ENCODE measurements at regions not wholly inside any gene's neighbourhood (a gene's known extent, or its start where the extent isn't known, plus 50 kb on each side); places are given as distances from the start of the nearest gene placed in this dataset.

DNA sequence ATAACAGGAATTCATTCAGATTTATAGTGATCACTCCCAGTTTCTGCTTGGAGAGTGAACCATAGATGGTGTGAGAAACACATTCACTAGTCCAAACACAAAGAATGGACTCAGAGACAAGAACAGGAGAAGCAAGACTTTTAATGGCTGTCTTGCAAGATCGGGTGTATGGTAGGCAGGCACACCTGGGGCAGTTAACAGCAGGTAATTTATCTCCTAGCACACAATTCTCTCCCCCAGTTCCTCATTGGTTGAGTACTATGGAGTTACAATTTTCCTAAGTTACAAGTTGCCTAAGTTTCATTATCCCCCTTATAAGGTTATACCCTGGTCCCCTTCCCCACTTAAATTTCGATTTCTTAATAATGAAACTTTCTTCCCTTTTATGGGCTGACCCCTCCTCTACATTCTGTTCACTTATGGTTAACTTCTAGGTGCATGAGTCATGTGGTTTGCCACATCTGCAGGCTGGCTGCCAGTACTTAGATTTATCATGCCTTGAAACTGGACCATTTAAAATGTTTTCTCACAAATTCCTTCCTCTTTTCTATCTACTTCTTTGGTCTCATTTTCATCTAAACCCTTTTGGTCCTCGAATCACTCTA, 623.3 kb downstream of the HINT1 start (continued):
- TF ChIP-seq, protein P1, sequence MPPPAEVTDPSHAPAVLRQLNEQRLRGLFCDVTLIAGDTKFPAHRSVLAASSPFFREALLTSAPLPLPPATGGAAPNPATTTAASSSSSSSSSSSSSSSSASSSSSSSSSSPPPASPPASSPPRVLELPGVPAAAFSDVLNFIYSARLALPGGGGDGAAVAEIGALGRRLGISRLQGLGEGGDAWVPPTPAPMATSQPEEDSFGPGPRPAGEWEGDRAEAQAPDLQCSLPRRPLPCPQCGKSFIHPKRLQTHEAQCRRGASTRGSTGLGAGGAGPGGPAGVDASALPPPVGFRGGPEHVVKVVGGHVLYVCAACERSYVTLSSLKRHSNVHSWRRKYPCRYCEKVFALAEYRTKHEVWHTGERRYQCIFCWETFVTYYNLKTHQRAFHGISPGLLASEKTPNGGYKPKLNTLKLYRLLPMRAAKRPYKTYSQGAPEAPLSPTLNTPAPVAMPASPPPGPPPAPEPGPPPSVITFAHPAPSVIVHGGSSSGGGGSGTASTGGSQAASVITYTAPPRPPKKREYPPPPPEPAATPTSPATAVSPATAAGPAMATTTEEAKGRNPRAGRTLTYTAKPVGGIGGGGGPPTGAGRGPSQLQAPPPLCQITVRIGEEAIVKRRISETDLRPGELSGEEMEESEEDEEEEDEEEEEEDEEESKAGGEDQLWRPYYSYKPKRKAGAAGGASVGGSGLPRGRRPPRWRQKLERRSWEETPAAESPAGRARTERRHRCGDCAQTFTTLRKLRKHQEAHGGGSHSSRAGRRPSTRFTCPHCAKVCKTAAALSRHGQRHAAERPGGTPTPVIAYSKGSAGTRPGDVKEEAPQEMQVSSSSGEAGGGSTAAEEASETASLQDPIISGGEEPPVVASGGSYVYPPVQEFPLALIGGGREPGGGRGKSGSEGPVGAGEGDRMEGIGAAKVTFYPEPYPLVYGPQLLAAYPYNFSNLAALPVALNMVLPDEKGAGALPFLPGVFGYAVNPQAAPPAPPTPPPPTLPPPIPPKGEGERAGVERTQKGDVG (CRISPR knock-in tag; IDR thresholded peaks at IDR 0.05) = no peak
- TF ChIP-seq ZZZ3 (IDR thresholded peaks at IDR 0.05; ENCODE audit: control insufficient read depth, insufficient read length, low read depth) = no peak
- TF ChIP-seq ASH2L (IDR thresholded peaks at IDR 0.05; ENCODE audit: borderline replicate concordance, low read depth) = no peak
- TF ChIP-seq NFYB (IDR thresholded peaks at IDR 0.05; ENCODE audit: insufficient read depth, low read depth, low read length) = 0 out of 2 replicates have a peak, but pooled peaks have one; percentile 26
- no peak for TF ChIP-seq TARDBP (IDR thresholded peaks at IDR 0.05; ENCODE audit: borderline replicate concordance)
- no peak for TF ChIP-seq RELB (IDR thresholded peaks at IDR 0.05; ENCODE audit: low read depth)
- TF ChIP-seq EED (IDR thresholded peaks at IDR 0.05; ENCODE audit: low read depth) = peak; percentile 36; the same call in 1 of the 2 replicates
- TF ChIP-seq, protein P2, sequence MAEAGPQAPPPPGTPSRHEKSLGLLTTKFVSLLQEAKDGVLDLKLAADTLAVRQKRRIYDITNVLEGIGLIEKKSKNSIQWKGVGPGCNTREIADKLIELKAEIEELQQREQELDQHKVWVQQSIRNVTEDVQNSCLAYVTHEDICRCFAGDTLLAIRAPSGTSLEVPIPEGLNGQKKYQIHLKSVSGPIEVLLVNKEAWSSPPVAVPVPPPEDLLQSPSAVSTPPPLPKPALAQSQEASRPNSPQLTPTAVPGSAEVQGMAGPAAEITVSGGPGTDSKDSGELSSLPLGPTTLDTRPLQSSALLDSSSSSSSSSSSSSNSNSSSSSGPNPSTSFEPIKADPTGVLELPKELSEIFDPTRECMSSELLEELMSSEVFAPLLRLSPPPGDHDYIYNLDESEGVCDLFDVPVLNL (IDR thresholded peaks at IDR 0.05; ENCODE audit: low read depth, low read length) = no peak
- peak; percentile 48 for TF ChIP-seq DPF2 (IDR thresholded peaks at IDR 0.05)
- TF ChIP-seq IKZF2 (IDR thresholded peaks at IDR 0.05) = peak; percentile 43 to 60; a peak in 3 of 4 replicates
- TF ChIP-seq CEBPZ (IDR thresholded peaks at IDR 0.05; ENCODE audit: low read depth, low read length) = no peak
- TF ChIP-seq, protein P3, sequence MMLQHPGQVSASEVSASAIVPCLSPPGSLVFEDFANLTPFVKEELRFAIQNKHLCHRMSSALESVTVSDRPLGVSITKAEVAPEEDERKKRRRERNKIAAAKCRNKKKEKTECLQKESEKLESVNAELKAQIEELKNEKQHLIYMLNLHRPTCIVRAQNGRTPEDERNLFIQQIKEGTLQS (IDR thresholded peaks at IDR 0.05; ENCODE audit: borderline replicate concordance, extremely low read depth, low read depth, low read length) = no peak
- 0 out of 2 replicates have a peak, but pooled peaks have one; percentile 22 for TF ChIP-seq NFIC (IDR thresholded peaks at IDR 0.05; ENCODE audit: low read depth, low read length)
- TF ChIP-seq ZBED1 (IDR thresholded peaks at IDR 0.05; ENCODE audit: borderline replicate concordance) = peak; percentile 23; the same call in 1 of the 2 replicates
- TF ChIP-seq TCF7 (IDR thresholded peaks at IDR 0.05; ENCODE audit: borderline replicate concordance) = no peak; the same call in 1 of the 2 replicates
- TF ChIP-seq ATF7 (IDR thresholded peaks at IDR 0.05; ENCODE audit: low read depth) = peak; percentile 83
- TF ChIP-seq MTA2 (IDR thresholded peaks at IDR 0.05; ENCODE audit: low read depth) = peak; percentile 79
- peak; percentile 90 for TF ChIP-seq RUNX3 (IDR thresholded peaks at IDR 0.05; ENCODE audit: low read length)
- TF ChIP-seq PAX8 (IDR thresholded peaks at IDR 0.05) = no peak
- no peak for TF ChIP-seq SMAD5 (IDR thresholded peaks at IDR 0.05; ENCODE audit: low read depth)
- peak in 1 of 2 experiments; percentile 44; a peak in 1 of 4 replicates for TF ChIP-seq SRF (IDR thresholded peaks at IDR 0.05; ENCODE audit: low read depth in 2 of 2, low read length in 2 of 2)
- peak; percentile 35; the same call in 1 of the 2 replicates for TF ChIP-seq BMI1 (IDR thresholded peaks at IDR 0.05; ENCODE audit: borderline replicate concordance)
